B cell (primary cell): ENCODE measurements at regions not wholly inside any gene's neighbourhood (a gene's known extent, or its start where the extent isn't known, plus 50 kb on each side); places are given as distances from the start of the nearest gene placed in this dataset.

Experiments used
- CTCF ChIP-seq: fragments of 200-600 bp; IDR thresholded peaks from one replicate; pipeline ENCODE4 v1.8.0; 2022; ENCODE audit warnings: antibody characterized with exemption, mild to moderate bottlenecking
- EZH2 ChIP-seq: IDR thresholded peaks from 2 replicates; pipeline ENCODE4 v1.6.1; 2012; ENCODE audit warnings: borderline replicate concordance, low read depth, mild to moderate bottlenecking, moderate library complexity, low read length; ENCODE audit not compliant: insufficient read depth, poor library complexity, severe bottlenecking

GRCh38 chr3:189096092-189096491 is 75.7 kb upstream of the TPRG1 start:
- TF ChIP-seq CTCF (no peak), EZH2 (no peak)
